Body of pancreas (tissue), 4 donors: ENCODE measurements at regions not wholly inside any gene's neighbourhood (a gene's known extent, or its start where the extent isn't known, plus 50 kb on each side); places are given as distances from the start of the nearest gene placed in this dataset.

ENCODE experiments used
- ATAC-seq: fragments of 150-250 bp; one replicate; pipeline ENCODE4 v1.9.1; 2016
- DNase-seq, 4 donors: peaks; one replicate each; pipeline ENCODE4 v3.0.0-alpha.2; 2019
- H3K27ac ChIP-seq, 4 donors: fragments of 200-600 bp; sonication (generic); 1 replicate in 3 of 4; 2 replicates in 1 of 4; pipeline versions ENCODE4 v1.5.1 to v1.6.1; 2016 to 2019; ENCODE audit warnings: mild to moderate bottlenecking in 1 of 4, mixed read lengths in 1 of 4, moderate library complexity in 1 of 4
- H3K27me3 ChIP-seq, 2 donors: fragments of 200-600 bp; sonication (generic); one replicate each; pipeline ENCODE4 v1.6.0; 2016; ENCODE audit warnings: mild to moderate bottlenecking in 1 of 2
- H3K36me3 ChIP-seq, 2 donors: fragments of 200-600 bp; sonication (generic); replicated peaks in 1 of 2; 2 replicates each; pipeline ENCODE4 v1.5.1; 2016; ENCODE audit warnings: low read depth in 2 of 2; ENCODE audit not compliant: insufficient read depth in 1 of 2
- H3K4me1 ChIP-seq: fragments of 200-600 bp; sonication (generic); one replicate; pipeline ENCODE4 v1.6.0; 2016
- H3K4me3 ChIP-seq, 2 donors: fragments of 200-600 bp; sonication (generic); 1 replicate in 1 of 2; 2 replicates in 1 of 2; pipeline ENCODE4 v1.5.1; 2016 to 2019
- H3K9me3 ChIP-seq, 3 donors: fragments of 200-600 bp; sonication (generic); 1 replicate in 2 of 3; 2 replicates in 1 of 3; pipeline ENCODE4 v1.5.1; 2016
- POLR2A ChIP-seq, 3 donors: fragments of 450-650 bp; IDR thresholded peaks; one replicate each; pipeline ENCODE4 v1.6.1; 2016; ENCODE audit warnings: antibody characterized with exemption in 3 of 3, mild to moderate bottlenecking in 2 of 3
- WGBS, 2 donors: methylation state at CpG; one replicate each; pipeline ENCODE4 v1.1.5; 2017; 5-methylcytosine and 5-hydroxymethylcytosine counted together
- intact Hi-C: fragments of 100-400 bp; cut with DNase I; formaldehyde crosslinking; loops from one replicate; pipeline ENCODE4 v1.15.1; 2023
- TF ChIP-seq, protein P1 (sequence below), 7 experiments: fragments of 450-650 bp in 4 of 7; fragments of 200-600 bp in 3 of 7; sonication (generic) in 3 of 7; IDR thresholded peaks; one replicate each; pipeline ENCODE4 v1.5.1; 2016 to 2019; ENCODE audit warnings: antibody characterized with exemption in 7 of 7

DNA sequence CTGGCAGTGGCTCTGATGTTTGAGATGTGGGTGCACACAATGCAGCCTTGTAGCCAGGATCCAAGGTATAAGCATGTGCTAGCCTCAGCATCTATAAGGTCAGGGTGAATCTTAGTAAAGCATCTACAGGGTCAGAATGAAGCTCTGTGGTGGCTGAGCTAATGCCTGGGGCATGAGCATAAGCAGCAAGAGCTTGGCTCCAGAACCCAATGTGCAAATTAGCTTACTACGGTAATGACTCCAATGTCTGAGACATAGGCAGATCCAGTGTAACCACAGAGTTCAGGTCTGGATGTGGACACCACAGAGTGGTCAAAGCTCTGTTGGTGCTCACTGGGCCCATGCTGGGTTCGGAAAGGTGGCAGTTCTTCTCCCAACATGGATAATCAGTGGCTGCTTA is 304.5 kb upstream of the NECTIN3 start:
- TF ChIP-seq POLR2A (IDR thresholded peaks at IDR 0.05) = no peak
- TF ChIP-seq, protein P1, sequence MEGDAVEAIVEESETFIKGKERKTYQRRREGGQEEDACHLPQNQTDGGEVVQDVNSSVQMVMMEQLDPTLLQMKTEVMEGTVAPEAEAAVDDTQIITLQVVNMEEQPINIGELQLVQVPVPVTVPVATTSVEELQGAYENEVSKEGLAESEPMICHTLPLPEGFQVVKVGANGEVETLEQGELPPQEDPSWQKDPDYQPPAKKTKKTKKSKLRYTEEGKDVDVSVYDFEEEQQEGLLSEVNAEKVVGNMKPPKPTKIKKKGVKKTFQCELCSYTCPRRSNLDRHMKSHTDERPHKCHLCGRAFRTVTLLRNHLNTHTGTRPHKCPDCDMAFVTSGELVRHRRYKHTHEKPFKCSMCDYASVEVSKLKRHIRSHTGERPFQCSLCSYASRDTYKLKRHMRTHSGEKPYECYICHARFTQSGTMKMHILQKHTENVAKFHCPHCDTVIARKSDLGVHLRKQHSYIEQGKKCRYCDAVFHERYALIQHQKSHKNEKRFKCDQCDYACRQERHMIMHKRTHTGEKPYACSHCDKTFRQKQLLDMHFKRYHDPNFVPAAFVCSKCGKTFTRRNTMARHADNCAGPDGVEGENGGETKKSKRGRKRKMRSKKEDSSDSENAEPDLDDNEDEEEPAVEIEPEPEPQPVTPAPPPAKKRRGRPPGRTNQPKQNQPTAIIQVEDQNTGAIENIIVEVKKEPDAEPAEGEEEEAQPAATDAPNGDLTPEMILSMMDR (IDR thresholded peaks at IDR 0.05) = no peak
- Histone ChIP-seq H3K27ac (no peak overlapping the region), H3K4me1 (no peaks in the 10 kb centered on the region), H3K4me3 (no peak overlapping the region), H3K9me3 (no peaks in the 10 kb centered on the region), H3K36me3 (no peaks in the 10 kb centered on the region), H3K27me3 (no peaks in the 10 kb centered on the region)
- no peak for ATAC-seq
- intact Hi-C loops = no loop called here
- no peak for DNase-seq
- 87 to 93% methylated on average over 2 of the region's 2 CpGs for WGBS, 2 donors

DNA sequence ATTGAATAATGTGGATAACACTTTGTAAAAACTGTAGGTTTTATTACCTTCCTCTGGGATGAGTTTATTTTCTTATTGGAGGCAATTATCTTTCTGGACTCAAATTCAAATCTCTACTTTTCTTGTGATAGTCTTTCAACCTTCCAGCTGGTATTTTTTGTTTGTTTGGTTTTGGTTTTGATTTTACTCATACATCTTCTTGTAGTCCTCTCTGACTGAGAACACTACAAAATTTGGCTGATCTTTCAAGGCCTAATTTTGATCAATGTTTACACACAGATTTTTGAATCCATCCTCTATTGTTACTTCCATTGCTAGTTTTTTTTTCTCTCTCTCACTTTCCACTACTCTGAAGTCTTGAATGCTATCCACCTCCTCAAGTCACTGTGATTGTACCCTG is 303.8 kb upstream of the NECTIN3 start:
- Histone ChIP-seq H3K4me1 (no peaks in the 10 kb centered on the region), H3K36me3 (no peaks in the 10 kb centered on the region), H3K27ac (no peak overlapping the region), H3K9me3 (no peaks in the 10 kb centered on the region), H3K4me3 (no peak overlapping the region), H3K27me3 (no peaks in the 10 kb centered on the region)
- TF ChIP-seq POLR2A (IDR thresholded peaks at IDR 0.05) = no peak
- TF ChIP-seq, protein P1 (IDR thresholded peaks at IDR 0.05) = no peak
- DNase-seq = no peak
- no peak for ATAC-seq
- intact Hi-C loops = no loop called here

DNA sequence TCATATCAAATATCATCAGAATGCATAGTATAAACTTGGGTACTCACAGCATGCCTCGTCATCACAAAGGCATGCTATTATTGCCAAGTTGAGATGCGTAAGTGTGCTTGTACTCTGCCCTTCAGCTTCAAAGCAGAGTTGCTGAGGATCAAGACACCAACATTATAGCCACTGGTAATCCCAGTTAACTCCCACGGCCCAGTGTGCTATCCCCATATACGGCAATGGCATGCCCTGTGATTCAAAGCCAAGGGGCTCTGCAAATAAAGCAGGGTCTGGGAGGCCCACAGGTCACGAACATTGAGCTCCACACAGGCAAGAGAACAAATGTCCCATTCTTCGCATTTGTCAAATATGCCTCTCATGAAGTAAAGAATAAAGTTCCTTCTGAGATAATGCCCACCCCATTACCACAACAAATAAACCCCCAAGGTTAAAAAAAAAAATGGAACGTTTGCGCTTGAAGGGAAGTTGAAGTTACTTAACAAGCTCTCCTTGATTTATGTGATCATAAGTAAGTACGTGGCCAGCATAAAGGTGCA is 298.1 kb upstream of the NECTIN3 start:
- TF ChIP-seq POLR2A (IDR thresholded peaks at IDR 0.05) = no peak
- TF ChIP-seq, protein P1 (IDR thresholded peaks at IDR 0.05) = no peak
- Histone ChIP-seq H3K4me3 (no peak overlapping the region), H3K4me1 (no peaks in the 10 kb centered on the region), H3K9me3 (no peaks in the 10 kb centered on the region), H3K36me3 (no peaks in the 10 kb centered on the region), H3K27me3 (no peaks in the 10 kb centered on the region), H3K27ac (no peak overlapping the region)
- intact Hi-C loops = no loop called here
- no peak for ATAC-seq
- DNase-seq = no peak
- WGBS, 2 donors = 71 to 78% methylated on average over 9 of the region's 9 CpGs

DNA sequence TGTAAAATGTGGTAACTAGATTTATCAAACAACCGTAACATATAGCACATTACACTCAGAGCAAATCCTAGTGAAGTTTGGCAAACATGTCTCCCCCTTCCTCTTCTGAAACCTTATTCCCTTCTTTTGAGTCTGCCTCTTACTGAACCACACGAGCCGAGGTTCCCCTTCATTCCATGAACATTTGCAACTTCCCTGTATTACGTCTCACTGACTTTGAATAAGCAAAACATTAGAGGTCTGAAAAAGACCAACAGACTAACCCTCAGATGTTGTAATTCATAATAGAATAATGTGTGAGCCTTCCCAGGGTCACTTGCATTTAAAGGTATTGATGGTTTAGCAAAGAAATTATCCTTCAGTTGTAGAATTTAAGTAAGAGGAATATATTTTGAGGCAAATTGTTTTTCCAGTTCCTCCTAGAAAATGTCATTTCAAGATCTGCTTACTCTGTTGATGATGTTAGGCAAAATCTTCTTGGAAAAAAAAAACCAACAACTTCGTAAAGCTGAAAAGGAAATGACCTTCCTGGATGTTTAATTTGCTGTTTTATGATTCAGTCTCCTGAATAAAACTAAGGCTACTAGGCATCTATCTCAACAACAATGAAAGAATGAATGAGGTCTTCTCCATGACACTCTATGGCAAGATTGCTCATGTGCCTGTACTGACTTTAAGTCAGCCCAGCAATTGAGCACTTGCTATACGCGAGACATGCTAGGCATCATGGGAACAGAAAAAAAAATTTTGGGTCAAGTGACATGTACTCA is 296.9 kb upstream of the NECTIN3 start:
- no peak overlapping the region for H3K4me3 ChIP-seq
- TF ChIP-seq, protein P1 (IDR thresholded peaks at IDR 0.05) = no peak
- no peak for TF ChIP-seq POLR2A (IDR thresholded peaks at IDR 0.05)
- DNase-seq = no peak
- no peak overlapping the region for H3K27ac ChIP-seq
- H3K36me3 ChIP-seq = no peaks in the 10 kb centered on the region
- no peaks in the 10 kb centered on the region for H3K27me3 ChIP-seq
- intact Hi-C loops = no loop called here
- H3K9me3 ChIP-seq = no peaks in the 10 kb centered on the region
- H3K4me1 ChIP-seq = no peaks in the 10 kb centered on the region
- ATAC-seq = no peak
- 88% methylated on average over 7 of the region's 7 CpGs for WGBS, 2 donors

DNA sequence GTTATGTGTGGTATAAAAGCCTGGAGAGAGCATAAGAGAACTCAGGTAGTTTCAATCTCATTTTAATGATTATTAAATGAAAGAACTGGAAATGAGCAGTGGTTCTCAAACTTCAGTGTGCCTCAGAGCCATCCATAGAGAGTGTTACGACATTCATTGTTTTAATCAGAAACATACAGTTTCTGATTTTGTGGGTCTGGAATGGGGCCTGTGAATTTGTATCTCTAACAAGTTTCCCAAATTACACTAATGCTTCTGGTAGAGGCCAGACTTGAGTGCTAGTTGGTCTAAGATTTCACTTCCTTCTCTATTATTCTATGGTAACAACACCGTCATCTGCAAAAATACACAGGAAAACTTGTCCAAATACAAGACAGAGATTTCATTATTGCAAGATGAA is 292.0 kb upstream of the NECTIN3 start:
- intact Hi-C loops = no loop called here
- DNase-seq = no peak

More for the DNA sequence above, 292.0 kb upstream of the NECTIN3 start:
- Histone ChIP-seq H3K36me3 (no peaks in the 10 kb centered on the region), H3K4me3 (no peak overlapping the region), H3K4me1 (no peaks in the 10 kb centered on the region), H3K27ac (no peak overlapping the region), H3K27me3 (no peaks in the 10 kb centered on the region), H3K9me3 (no peaks in the 10 kb centered on the region)
- no peak for ATAC-seq
- TF ChIP-seq POLR2A (IDR thresholded peaks at IDR 0.05) = no peak
- TF ChIP-seq, protein P1 (IDR thresholded peaks at IDR 0.05) = no peak
- WGBS, 2 donors = 95 to 100% methylated on average over 2 of the region's 2 CpGs
